Testis (tissue), 2 donors: ENCODE measurements at regions not wholly inside any gene's neighbourhood (a gene's known extent, or its start where the extent isn't known, plus 50 kb on each side); places are given as distances from the start of the nearest gene placed in this dataset.
A peak's percentile ranks its signal among the peaks of the same experiment; 100 is the strongest.

ENCODE experiments used
- DNase-seq: peaks from one replicate; pipeline ENCODE4 v3.0.0-alpha.2; 2019
- H3K27ac ChIP-seq, 2 donors: fragments of 200-600 bp; sonication (generic); one replicate each; pipeline ENCODE4 v1.5.1; 2019
- H3K27me3 ChIP-seq: fragments of 200-600 bp; sonication (generic); one replicate; pipeline ENCODE4 v1.5.1; 2019
- H3K36me3 ChIP-seq: fragments of 200-600 bp; sonication (generic); one replicate; pipeline ENCODE4 v1.5.1; 2017; ENCODE audit warnings: low read depth; ENCODE audit errors: missing control alignments
- H3K4me1 ChIP-seq: fragments of 200-600 bp; sonication (generic); one replicate; pipeline ENCODE4 v1.5.1; 2019
- H3K4me3 ChIP-seq, 2 donors: fragments of 200-600 bp; sonication (generic); one replicate each; pipeline ENCODE4 v1.5.1; 2017 to 2019
- H3K9me3 ChIP-seq: fragments of 200-600 bp; sonication (generic); one replicate; pipeline ENCODE4 v1.5.1; 2017
- POLR2A ChIP-seq: fragments of 450-650 bp; IDR thresholded peaks from one replicate; pipeline ENCODE4 v1.6.1; 2017; ENCODE audit warnings: antibody characterized with exemption, mild to moderate bottlenecking, moderate library complexity
- WGBS, 2 donors: methylation state at CpG; one replicate each; pipeline ENCODE4 v1.1.5; 2018; 5-methylcytosine and 5-hydroxymethylcytosine counted together
- intact Hi-C: fragments of 100-400 bp; cut with DNase I; formaldehyde crosslinking; loops from one replicate; pipeline ENCODE4 v1.15.1; 2023; ENCODE audit warnings: low total_unique reads
- TF ChIP-seq, protein P1 (sequence below), 3 experiments: fragments of 450-650 bp in 2 of 3; fragments of 200-600 bp in 1 of 3; sonication (generic) in 1 of 3; IDR thresholded peaks; one replicate each; pipeline ENCODE4 v1.5.1; 2016 to 2019; ENCODE audit warnings: antibody characterized with exemption in 3 of 3, mild to moderate bottlenecking in 2 of 3, moderate library complexity in 1 of 3

DNA sequence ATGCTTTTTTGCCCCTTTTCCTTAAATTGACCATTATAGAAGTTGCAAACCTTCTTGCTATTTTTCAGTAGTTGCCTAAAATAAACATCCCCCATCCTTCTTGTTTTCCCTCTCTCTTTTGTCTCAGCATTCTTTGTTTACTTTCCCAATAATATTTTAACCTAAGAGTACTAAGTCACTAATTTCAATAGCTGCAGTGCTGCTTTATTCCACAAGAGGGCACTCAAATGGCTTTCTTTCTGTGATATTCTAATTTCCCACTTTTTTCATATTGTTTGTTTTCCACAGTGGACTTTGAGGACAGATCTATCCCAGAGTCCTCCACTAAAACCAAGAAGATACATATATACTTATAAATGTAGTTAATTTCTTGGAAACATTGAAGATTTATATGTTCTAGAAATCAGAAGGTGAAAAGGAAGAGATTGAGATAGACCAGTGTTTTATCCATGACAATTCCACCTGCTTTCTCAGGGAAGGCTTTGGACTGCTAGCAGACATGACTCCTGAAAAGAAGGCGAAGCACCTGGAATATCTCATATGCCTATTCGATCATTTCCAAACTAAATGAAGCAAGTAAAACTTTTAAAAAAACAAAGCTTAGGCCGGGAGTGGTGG is 104.8 kb upstream of the GRIK1 start:
- intact Hi-C loops = no loop called here
- DNase-seq = peak; percentile 19
- TF ChIP-seq, protein P1, sequence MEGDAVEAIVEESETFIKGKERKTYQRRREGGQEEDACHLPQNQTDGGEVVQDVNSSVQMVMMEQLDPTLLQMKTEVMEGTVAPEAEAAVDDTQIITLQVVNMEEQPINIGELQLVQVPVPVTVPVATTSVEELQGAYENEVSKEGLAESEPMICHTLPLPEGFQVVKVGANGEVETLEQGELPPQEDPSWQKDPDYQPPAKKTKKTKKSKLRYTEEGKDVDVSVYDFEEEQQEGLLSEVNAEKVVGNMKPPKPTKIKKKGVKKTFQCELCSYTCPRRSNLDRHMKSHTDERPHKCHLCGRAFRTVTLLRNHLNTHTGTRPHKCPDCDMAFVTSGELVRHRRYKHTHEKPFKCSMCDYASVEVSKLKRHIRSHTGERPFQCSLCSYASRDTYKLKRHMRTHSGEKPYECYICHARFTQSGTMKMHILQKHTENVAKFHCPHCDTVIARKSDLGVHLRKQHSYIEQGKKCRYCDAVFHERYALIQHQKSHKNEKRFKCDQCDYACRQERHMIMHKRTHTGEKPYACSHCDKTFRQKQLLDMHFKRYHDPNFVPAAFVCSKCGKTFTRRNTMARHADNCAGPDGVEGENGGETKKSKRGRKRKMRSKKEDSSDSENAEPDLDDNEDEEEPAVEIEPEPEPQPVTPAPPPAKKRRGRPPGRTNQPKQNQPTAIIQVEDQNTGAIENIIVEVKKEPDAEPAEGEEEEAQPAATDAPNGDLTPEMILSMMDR (IDR thresholded peaks at IDR 0.05) = peak; percentile 42 to 87 (median 56)
- TF ChIP-seq POLR2A = no peak

DNA sequence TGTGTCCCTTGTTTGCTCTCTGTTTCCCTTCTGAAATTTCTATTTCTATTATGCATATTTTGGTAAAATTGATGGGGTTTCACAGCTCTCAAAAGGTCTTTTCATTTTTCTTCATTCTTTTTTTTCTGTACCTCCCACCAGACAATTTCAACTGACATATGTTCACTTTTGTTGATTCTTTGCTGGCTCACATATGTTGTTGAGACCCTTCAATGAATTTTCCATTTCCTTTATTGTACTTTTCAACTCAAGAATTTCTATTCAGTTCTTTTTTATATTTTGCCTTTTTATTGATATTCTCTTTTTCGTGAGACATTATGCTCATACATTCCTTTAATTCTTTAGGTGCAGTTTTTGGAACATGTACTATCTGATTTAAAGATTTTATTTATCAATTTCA is 102.6 kb upstream of the GRIK1 start:
- no peak for TF ChIP-seq POLR2A
- TF ChIP-seq, protein P1 (IDR thresholded peaks at IDR 0.05) = no peak
- WGBS, 2 donors = 88 to 89% methylated on average over 1 of the region's 1 CpG

More for the DNA sequence above, 104.8 kb upstream of the GRIK1 start:
- H3K27me3 ChIP-seq = no peaks in the 10 kb centered on the region
- no peak overlapping the region for H3K27ac ChIP-seq
- H3K4me1 ChIP-seq = no peaks in the 10 kb centered on the region
- H3K4me3 ChIP-seq = no peak overlapping the region
- 81 to 82% methylated on average over 3 of the region's 3 CpGs for WGBS, 2 donors
- H3K9me3 ChIP-seq = no peaks in the 10 kb centered on the region
- H3K36me3 ChIP-seq = no peaks in the 10 kb centered on the region

DNA sequence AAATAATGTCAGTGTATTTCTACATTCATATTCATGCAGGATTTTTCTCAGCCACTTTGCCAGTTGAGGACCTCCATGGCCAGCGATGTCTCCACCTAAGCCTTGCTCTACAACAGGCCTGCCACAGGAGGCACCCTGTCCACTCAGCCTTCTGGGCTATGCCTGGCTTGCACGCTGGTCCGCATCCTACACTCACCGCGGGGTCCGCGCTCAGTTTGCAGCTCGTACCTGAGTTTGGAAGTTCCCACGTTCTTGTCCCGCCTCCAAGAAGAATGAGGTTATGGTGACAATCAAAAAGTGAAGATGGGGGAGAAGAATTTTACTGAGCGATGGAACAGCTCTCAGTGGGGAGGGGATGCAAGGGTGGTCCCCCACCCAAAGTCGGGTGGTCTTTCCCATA is 93.6 kb upstream of the GRIK1 start:
- Histone ChIP-seq H3K27me3 (no peaks in the 10 kb centered on the region), H3K27ac (no peak overlapping the region), H3K4me1 (no peaks in the 10 kb centered on the region), H3K4me3 (no peak overlapping the region), H3K36me3 (no peaks in the 10 kb centered on the region), H3K9me3 (no peaks in the 10 kb centered on the region)
- WGBS, 2 donors = 83 to 85% methylated on average over 12 of the region's 12 CpGs
- intact Hi-C loops = no loop called here
- no peak for TF ChIP-seq POLR2A
- TF ChIP-seq, protein P1 (IDR thresholded peaks at IDR 0.05) = no peak
- no peak for DNase-seq

More for the DNA sequence above, 102.6 kb upstream of the GRIK1 start:
- Histone ChIP-seq H3K4me1 (no peaks in the 10 kb centered on the region), H3K9me3 (no peaks in the 10 kb centered on the region), H3K36me3 (no peaks in the 10 kb centered on the region), H3K4me3 (no peak overlapping the region), H3K27me3 (no peaks in the 10 kb centered on the region), H3K27ac (no peak overlapping the region)
- intact Hi-C loops = no loop called here
- no peak for DNase-seq

DNA sequence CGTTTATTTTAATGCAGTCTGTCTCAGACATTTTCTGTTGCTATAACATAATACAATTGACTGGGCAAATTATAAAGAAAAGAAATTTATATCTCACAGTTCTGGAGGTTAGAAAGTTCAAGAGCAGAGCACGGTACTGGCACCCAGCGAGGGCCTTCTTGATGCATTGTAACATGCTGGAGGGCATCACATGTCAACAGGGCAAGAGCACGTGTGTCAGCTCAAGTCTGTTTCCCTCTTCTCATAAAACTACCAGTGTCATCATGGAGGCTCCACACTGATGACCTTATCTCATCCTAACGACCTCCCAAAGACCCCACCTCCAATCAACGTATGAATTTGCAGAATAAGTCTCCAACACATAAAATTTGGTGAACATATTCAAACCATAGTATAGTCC is 90.6 kb upstream of the GRIK1 start:
- Histone ChIP-seq H3K4me1 (no peaks in the 10 kb centered on the region), H3K36me3 (no peaks in the 10 kb centered on the region), H3K9me3 (no peaks in the 10 kb centered on the region), H3K27ac (no peak overlapping the region), H3K4me3 (no peak overlapping the region), H3K27me3 (no peaks in the 10 kb centered on the region)
- intact Hi-C loops = no loop called here
- TF ChIP-seq, protein P1 (IDR thresholded peaks at IDR 0.05) = no peak
- no peak for TF ChIP-seq POLR2A
- 71 to 78% methylated on average over 6 of the region's 6 CpGs for WGBS, 2 donors
- DNase-seq = no peak

DNA sequence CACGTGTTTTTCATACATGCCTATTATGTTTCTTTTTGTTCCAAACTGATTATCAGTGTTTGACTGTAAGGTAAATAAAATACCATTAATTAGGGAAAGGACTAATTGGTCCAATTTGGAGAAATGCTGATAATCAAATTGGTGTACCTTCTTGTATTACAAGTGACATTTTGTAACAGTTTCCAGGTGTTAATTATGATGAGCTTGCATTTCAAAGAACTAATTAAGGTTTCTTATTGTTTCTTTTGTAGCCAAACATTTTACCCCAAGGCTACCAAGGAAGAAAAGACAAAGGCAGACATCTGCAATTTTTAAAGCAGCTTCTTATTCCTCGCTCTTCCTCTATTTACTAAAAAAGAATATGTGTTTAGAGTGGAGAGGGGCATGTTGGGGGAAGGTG is 88.7 kb upstream of the GRIK1 start:
- H3K36me3 ChIP-seq = no peaks in the 10 kb centered on the region
- TF ChIP-seq, protein P1 (IDR thresholded peaks at IDR 0.05) = no peak
- TF ChIP-seq POLR2A = no peak
- no peak overlapping the region for H3K27ac ChIP-seq
- DNase-seq = no peak
- H3K4me1 ChIP-seq = no peaks in the 10 kb centered on the region
- 62 to 65% methylated on average over 2 of the region's 2 CpGs for whole genome bisulfite sequencing, 2 donors
- no peaks in the 10 kb centered on the region for H3K27me3 ChIP-seq
- no peak overlapping the region for H3K4me3 ChIP-seq
- intact Hi-C loops = no loop called here
- H3K9me3 ChIP-seq = no peaks in the 10 kb centered on the region
